B cell (primary cell): ENCODE measurements at regions not wholly inside any gene's neighbourhood (a gene's known extent, or its start where the extent isn't known, plus 50 kb on each side); places are given as distances from the start of the nearest gene placed in this dataset.

Source experiments
- ATAC-seq: fragments of 200-7000 bp; cut with Tn5 transposase; one replicate; pipeline ENCODE4 v1.10.0; 2021; ENCODE audit warnings: low read depth, mild to moderate bottlenecking, moderate number of reproducible peaks, moderate library complexity
- CTCF ChIA-PET: fragments of 350-600 bp; sonication (Branson Sonifier 250); formaldehyde crosslinking; loops from one replicate; lab custom pipeline; 2021; ENCODE audit warnings: antibody characterized with exemption, inconsistent platforms; lab: Charles Lee
- POLR2A ChIA-PET: fragments of 350-600 bp; sonication (Branson Sonifier 250); formaldehyde crosslinking; loops from one replicate; lab custom pipeline; 2021; ENCODE audit warnings: antibody characterized with exemption; lab: Charles Lee
- DNase-seq: peaks from one replicate; pipeline ENCODE4 v3.0.0; 2013
- H2AFZ ChIP-seq: 2 replicates; pipeline ENCODE4 v1.6.1; 2012; ENCODE audit warnings: mild to moderate bottlenecking, low read depth, low read length; ENCODE audit not compliant: insufficient read depth, poor library complexity, severe bottlenecking
- H3K27ac ChIP-seq, 2 donors: 1 replicate in 1 of 2; 2 replicates in 1 of 2; pipeline ENCODE4 v1.5.1; 2012 to 2013; ENCODE audit warnings: low read length in 2 of 2, mild to moderate bottlenecking in 2 of 2, moderate library complexity in 1 of 2
- H3K27me3 ChIP-seq, 4 experiments: fragments of 200-600 bp in 1 of 4; sonication (generic) in 1 of 4; replicated peaks in 1 of 4; 1 replicate in 2 of 4; 2 replicates in 2 of 4; pipeline versions ENCODE4 v1.6.1 to v1.7.0; 2013 to 2016; ENCODE audit warnings: low read length in 3 of 4, mild to moderate bottlenecking in 2 of 4, mixed read lengths in 1 of 4, moderate library complexity in 1 of 4; ENCODE audit not compliant: insufficient read depth in 4 of 4, control insufficient read depth in 3 of 4; ENCODE audit errors: control extremely low read depth in 1 of 4
- H3K36me3 ChIP-seq, 2 experiments: replicated peaks in 1 of 2; 1 replicate in 1 of 2; 2 replicates in 1 of 2; pipeline versions ENCODE4 v1.6.1 to v1.7.1; 2013; ENCODE audit warnings: low read length in 1 of 2; ENCODE audit not compliant: insufficient read depth in 2 of 2, control insufficient read depth in 1 of 2; ENCODE audit errors: control extremely low read depth in 1 of 2, extremely low read depth in 1 of 2
- H3K4me1 ChIP-seq, 2 donors: fragments of 200-600 bp in 1 of 2; sonication (generic) in 1 of 2; 1 replicate in 1 of 2; 2 replicates in 1 of 2; pipeline versions ENCODE4 v1.5.1 to v1.6.1; 2013 to 2017; ENCODE audit warnings: low read length in 2 of 2; ENCODE audit not compliant: control insufficient read depth in 2 of 2, insufficient read depth in 2 of 2
- H3K4me2 ChIP-seq: replicated peaks from 2 replicates; pipeline ENCODE3; 2012; ENCODE audit warnings: mild to moderate bottlenecking, low read depth, low read length; ENCODE audit not compliant: poor library complexity, severe bottlenecking
- H3K4me3 ChIP-seq, 5 experiments: fragments of 200-600 bp in 1 of 5; sonication (generic) in 1 of 5; 1 replicate in 3 of 5; 2 replicates in 2 of 5; pipeline versions ENCODE4 v1.5.1 to v1.7.0; 2011 to 2016; ENCODE audit warnings: low read length in 4 of 5, mild to moderate bottlenecking in 4 of 5, low read depth in 2 of 5, control low read depth in 1 of 5, moderate library complexity in 1 of 5; ENCODE audit not compliant: insufficient read depth in 1 of 5; ENCODE audit errors: control extremely low read depth in 1 of 5, extremely low read depth in 1 of 5
- H3K79me2 ChIP-seq: fragments of 200-600 bp; sonication (generic); one replicate; pipeline ENCODE4 v1.6.0; 2016; ENCODE audit warnings: low read length; ENCODE audit not compliant: control insufficient read depth, insufficient read depth
- H3K9ac ChIP-seq: fragments of 200-600 bp; sonication (generic); 2 replicates; pipeline ENCODE4 v1.6.1; 2017; ENCODE audit warnings: mild to moderate bottlenecking, low read length, moderate library complexity
- H3K9me3 ChIP-seq, 3 donors: one replicate each; pipeline versions ENCODE4 v1.6.1 to v1.7.1; 2013; ENCODE audit warnings: low read length in 2 of 3; ENCODE audit not compliant: control insufficient read depth in 2 of 3, insufficient read depth in 1 of 3; ENCODE audit errors: control extremely low read depth in 1 of 3
- H4K20me1 ChIP-seq: 2 replicates; pipeline ENCODE4 v1.6.0; 2012; ENCODE audit warnings: mild to moderate bottlenecking, low read length; ENCODE audit not compliant: insufficient read depth, control insufficient read depth, poor library complexity, severe bottlenecking
- H3K27ac Mint-ChIP-seq: one replicate; pipeline ENCODE4 v1.8.0; 2021; ENCODE audit warnings: mixed read lengths
- H3K27me3 Mint-ChIP-seq: one replicate; pipeline ENCODE4 v1.8.0; 2021; ENCODE audit warnings: mixed read lengths
- H3K4me1 Mint-ChIP-seq: one replicate; pipeline ENCODE4 v1.8.0; 2021; ENCODE audit warnings: mixed read lengths
- H3K4me3 Mint-ChIP-seq: one replicate; pipeline ENCODE4 v1.8.0; 2021; ENCODE audit warnings: mixed read lengths
- H3K9me3 Mint-ChIP-seq: one replicate; pipeline ENCODE4 v1.8.0; 2022; ENCODE audit warnings: mixed read lengths; ENCODE audit not compliant: insufficient read depth
- CTCF ChIP-seq: fragments of 200-600 bp; IDR thresholded peaks from one replicate; pipeline ENCODE4 v1.8.0; 2022; ENCODE audit warnings: antibody characterized with exemption, mild to moderate bottlenecking
- EZH2 ChIP-seq: IDR thresholded peaks from 2 replicates; pipeline ENCODE4 v1.6.1; 2012; ENCODE audit warnings: borderline replicate concordance, low read depth, mild to moderate bottlenecking, moderate library complexity, low read length; ENCODE audit not compliant: insufficient read depth, poor library complexity, severe bottlenecking
- WGBS: methylation state at CpG from one replicate; pipeline ENCODE4 v1.1.5; 2013; ENCODE audit warnings: missing lambda C conversion rate; ENCODE audit not compliant: insufficient coverage; 5-methylcytosine and 5-hydroxymethylcytosine counted together
- intact Hi-C: fragments of 100-400 bp; cut with micrococcal nuclease; formaldehyde crosslinking; loops from one replicate; pipeline ENCODE4 v1.10.0; 2022

DNA sequence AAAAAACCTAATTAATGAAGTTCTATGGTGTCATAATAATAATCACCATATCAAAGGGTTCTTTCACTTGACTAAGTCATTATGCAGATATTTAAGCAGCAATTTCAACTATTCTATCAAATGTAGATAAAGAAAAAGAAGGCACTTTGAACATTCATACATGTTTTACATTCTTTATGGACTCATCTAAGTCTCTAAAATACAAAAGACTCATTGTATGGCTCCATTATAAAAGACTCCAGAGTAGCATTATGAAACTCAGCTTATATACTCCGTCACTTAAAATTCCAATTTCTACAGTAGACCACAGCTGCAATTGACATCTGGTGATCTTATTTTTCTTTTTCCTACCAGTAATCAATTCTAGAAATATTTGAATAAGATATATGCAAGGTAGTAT lies 173.5 kb upstream of the KIF2B start:
- Histone ChIP-seq H2AFZ (no peak overlapping the region), H3K4me1 (no peaks in the 10 kb centered on the region), H3K36me3 (no peaks in the 10 kb centered on the region), H3K4me2 (no peak overlapping the region), H3K27me3 (no peaks in the 10 kb centered on the region), H3K79me2 (no peaks in the 10 kb centered on the region), H3K9me3 (no peaks in the 10 kb centered on the region), H3K9ac (no peak overlapping the region), H3K4me3 (no peak overlapping the region), H4K20me1 (no peaks in the 10 kb centered on the region), H3K27ac (no peak overlapping the region)
- no peak overlapping the region for H3K4me3 Mint-ChIP-seq
- TF ChIP-seq EZH2 (no peak), CTCF (no peak)
- no peaks in the 10 kb centered on the region for H3K4me1 Mint-ChIP-seq
- intact Hi-C loops = no loop called here
- H3K27ac Mint-ChIP-seq = no peak overlapping the region
- no peaks in the 10 kb centered on the region for H3K27me3 Mint-ChIP-seq
- H3K9me3 Mint-ChIP-seq = peaks cover 4% of the 10 kb centered on the region
- DNase-seq = no peak
- POLR2A ChIA-PET = no interaction called here
- ATAC-seq = no peak
- WGBS = 100% methylated on average over 1 of the region's 1 CpG
- CTCF ChIA-PET = no interaction called here

- no peaks in the 10 kb centered on the region for H3K27me3 Mint-ChIP-seq
- WGBS = 80% methylated on average over 1 of the region's 2 CpGs
- Histone ChIP-seq H3K4me2 (no peak overlapping the region), H3K27me3 (no peaks in the 10 kb centered on the region), H2AFZ (no peak overlapping the region), H4K20me1 (no peaks in the 10 kb centered on the region), H3K79me2 (no peaks in the 10 kb centered on the region), H3K27ac (no peak overlapping the region), H3K4me3 (no peak overlapping the region), H3K4me1 (no peaks in the 10 kb centered on the region), H3K9me3 (no peaks in the 10 kb centered on the region), H3K36me3 (no peaks in the 10 kb centered on the region), H3K9ac (no peak overlapping the region)
- intact Hi-C loops = no loop called here
- ChIA-PET CTCF (no interaction called here), POLR2A (no interaction called here)
- H3K4me3 Mint-ChIP-seq = no peak overlapping the region
- peaks cover 8% of the 10 kb centered on the region for H3K9me3 Mint-ChIP-seq
- ATAC-seq (no peak), DNase-seq (no peak)
- TF ChIP-seq CTCF (no peak), EZH2 (no peak)
- H3K27ac Mint-ChIP-seq = no peak overlapping the region
- H3K4me1 Mint-ChIP-seq = no peaks in the 10 kb centered on the region
Measured at GRCh38 chr17:53646835-53647234, 175.9 kb upstream of the KIF2B start.
